ENCODE measurements at regions not wholly inside any gene's neighbourhood (a gene's known extent, or its start where the extent isn't known, plus 50 kb on each side); places are given as distances from the start of the nearest gene placed in this dataset.
"Not testable (repeated sequence)": the region's sequence is repeated elsewhere in the genome, so short reads cannot be mapped to it uniquely, and the experiment has no call there.

GRCh38 chr1:70567167-70567566 lies 156.1 kb downstream of the CTH start:
- no peak for DNase-seq

GRCh38 chr1:70571191-70571590 lies 160.1 kb downstream of the CTH start:
- no peak for DNase-seq

- DNase-seq = no peak
Observed at GRCh38 chr1:70573317-70573843, 162.3 kb downstream of the CTH start.

GRCh38 chr1:70581661-70582060 lies 170.6 kb downstream of the CTH start:
- no peak for DNase-seq

GRCh38 chr1:70583522-70583921 lies 172.5 kb downstream of the CTH start:
- DNase-seq = no peak

GRCh38 chr1:70586046-70586445 lies 175.0 kb downstream of the CTH start:
- DNase-seq = no peak

- no peak for DNase-seq
Observed at GRCh38 chr1:70587872-70588366, 176.9 kb downstream of the CTH start.

- DNase-seq = not testable (repeated sequence)
Observed at GRCh38 chr1:70593551-70593950, 182.5 kb downstream of the CTH start.

GRCh38 chr1:70608815-70609214 lies 197.7 kb downstream of the CTH start:
- no peak for DNase-seq

GRCh38 chr1:70610164-70610563 lies 199.1 kb downstream of the CTH start:
- DNase-seq = not testable (repeated sequence)

GRCh38 chr1:70616946-70617345 lies 205.9 kb downstream of the CTH start:
- no peak for DNase-seq

- DNase-seq = no peak
Observed at GRCh38 chr1:70617728-70618127, 206.7 kb downstream of the CTH start.

- no peak for DNase-seq
Observed at GRCh38 chr1:70627910-70628309, 216.8 kb downstream of the CTH start.

GRCh38 chr1:70628973-70629372 lies 217.9 kb downstream of the CTH start:
- no peak for DNase-seq

- no peak for DNase-seq
Observed at GRCh38 chr1:70633004-70633403, 221.9 kb downstream of the CTH start.

GRCh38 chr1:70635868-70636267 lies 224.8 kb downstream of the CTH start:
- DNase-seq = no peak

GRCh38 chr1:70641868-70642267 lies 230.8 kb downstream of the CTH start:
- no peak for DNase-seq

GRCh38 chr1:70656361-70656760 lies 245.3 kb downstream of the CTH start:
- DNase-seq = no peak

GRCh38 chr1:70659891-70660290 lies 248.8 kb downstream of the CTH start:
- DNase-seq = no peak

GRCh38 chr1:70666381-70667140 lies 255.5 kb downstream of the CTH start:
- no peak for DNase-seq

GRCh38 chr1:70667494-70668170 lies 256.6 kb downstream of the CTH start:
- DNase-seq = no peak

GRCh38 chr1:70671006-70671405 lies 259.9 kb downstream of the CTH start:
- no peak for DNase-seq

GRCh38 chr1:70672442-70672888 lies 261.4 kb downstream of the CTH start:
- no peak for DNase-seq
